CD14-positive monocyte (primary cell): ENCODE measurements at regions not wholly inside any gene's neighbourhood (a gene's known extent, or its start where the extent isn't known, plus 50 kb on each side); places are given as distances from the start of the nearest gene placed in this dataset.

Experiments
- DNase-seq, 3 donors: peaks; one replicate each; pipeline ENCODE4 v3.0.0-alpha.2; 2011 to 2022
- H2AFZ ChIP-seq: 2 replicates; pipeline ENCODE4 v1.6.0; 2012; ENCODE audit warnings: mild to moderate bottlenecking, low read depth, low read length, inconsistent platforms; ENCODE audit not compliant: insufficient read depth, poor library complexity, severe bottlenecking
- H3K27ac ChIP-seq, 2 donors: 1 replicate in 1 of 2; 2 replicates in 1 of 2; pipeline ENCODE4 v1.5.1; 2012 to 2013; ENCODE audit warnings: low read length in 2 of 2, control low read depth in 1 of 2, inconsistent platforms in 1 of 2, low read depth in 1 of 2, mild to moderate bottlenecking in 1 of 2
- H3K27me3 ChIP-seq, 2 donors: one replicate each; pipeline versions ENCODE4 v1.6.0 to v1.6.1; 2011 to 2013; ENCODE audit warnings: low read length in 2 of 2; ENCODE audit not compliant: control insufficient read depth in 2 of 2, insufficient read depth in 2 of 2
- H3K36me3 ChIP-seq, 2 donors: replicated peaks in 1 of 2; 1 replicate in 1 of 2; 2 replicates in 1 of 2; pipeline versions ENCODE4 v1.5.1 to v1.6.1; 2012 to 2013; ENCODE audit warnings: low read length in 2 of 2, control low read depth in 1 of 2, inconsistent platforms in 1 of 2, mild to moderate bottlenecking in 1 of 2; ENCODE audit not compliant: insufficient read depth in 2 of 2, control insufficient read depth in 1 of 2
- H3K4me1 ChIP-seq, 2 donors: 1 replicate in 1 of 2; 2 replicates in 1 of 2; pipeline versions ENCODE4 v1.5.1 to v1.6.1; 2012 to 2013; ENCODE audit warnings: low read length in 2 of 2, control low read depth in 1 of 2, inconsistent platforms in 1 of 2, mild to moderate bottlenecking in 1 of 2, moderate library complexity in 1 of 2; ENCODE audit not compliant: insufficient read depth in 2 of 2, control insufficient read depth in 1 of 2
- H3K4me2 ChIP-seq: replicated peaks from 2 replicates; pipeline ENCODE3; 2012; ENCODE audit warnings: low read length, moderate library complexity, mild to moderate bottlenecking; ENCODE audit not compliant: poor library complexity, severe bottlenecking; ENCODE audit errors: extremely low read depth
- H3K4me3 ChIP-seq, 3 experiments: fragments of 200-600 bp in 1 of 3; sonication (generic) in 1 of 3; replicated peaks in 1 of 3; 1 replicate in 2 of 3; 2 replicates in 1 of 3; pipeline ENCODE4 v1.5.1; 2011 to 2013; ENCODE audit warnings: low read length in 3 of 3, mild to moderate bottlenecking in 3 of 3, control low read depth in 2 of 3, low read depth in 2 of 3, inconsistent platforms in 1 of 3, moderate library complexity in 1 of 3
- H3K79me2 ChIP-seq: 2 replicates; pipeline ENCODE4 v1.6.0; 2012; ENCODE audit warnings: mild to moderate bottlenecking, control low read depth, inconsistent platforms, low read length, moderate library complexity; ENCODE audit not compliant: insufficient read depth
- H3K9ac ChIP-seq: 2 replicates; pipeline ENCODE4 v1.6.0; 2017; ENCODE audit warnings: low read length, mild to moderate bottlenecking; ENCODE audit not compliant: insufficient read depth, poor library complexity, severe bottlenecking
- H3K9me3 ChIP-seq, 2 donors: replicated peaks in 1 of 2; 1 replicate in 1 of 2; 2 replicates in 1 of 2; pipeline versions ENCODE4 v1.5.1 to v1.6.1; 2012 to 2013; ENCODE audit warnings: low read length in 2 of 2, control low read depth in 1 of 2; ENCODE audit not compliant: control insufficient read depth in 1 of 2, insufficient read depth in 1 of 2
- H4K20me1 ChIP-seq: 2 replicates; pipeline ENCODE4 v1.6.0; 2012; ENCODE audit warnings: mild to moderate bottlenecking, low read length, control low read depth, moderate library complexity; ENCODE audit not compliant: insufficient read depth
- H3K27ac Mint-ChIP-seq, 7 donors: one replicate each; pipeline ENCODE4 v1.8.0; 2020; ENCODE audit warnings: mild to moderate bottlenecking in 7 of 7, mixed read lengths in 7 of 7, moderate library complexity in 6 of 7, inconsistent platforms in 2 of 7
- H3K27me3 Mint-ChIP-seq, 3 donors: one replicate each; pipeline ENCODE4 v1.8.0; 2021 to 2022; ENCODE audit warnings: low read depth in 3 of 3, mild to moderate bottlenecking in 3 of 3, mixed read lengths in 3 of 3, moderate library complexity in 3 of 3, inconsistent platforms in 1 of 3
- H3K36me3 Mint-ChIP-seq, 2 donors: one replicate each; pipeline ENCODE4 v1.8.0; 2020; ENCODE audit warnings: mixed read lengths in 2 of 2, inconsistent platforms in 1 of 2, mild to moderate bottlenecking in 1 of 2
- H3K4me1 Mint-ChIP-seq: one replicate; pipeline ENCODE4 v1.8.0; 2020; ENCODE audit warnings: mild to moderate bottlenecking, mixed read lengths
- H3K4me3 Mint-ChIP-seq, 2 donors: one replicate each; pipeline ENCODE4 v1.8.0; 2020; ENCODE audit warnings: mild to moderate bottlenecking in 2 of 2, mixed read lengths in 2 of 2, moderate library complexity in 1 of 2
- H3K9me3 Mint-ChIP-seq, 7 donors: one replicate each; pipeline ENCODE4 v1.8.0; 2020 to 2022; ENCODE audit warnings: mixed read lengths in 7 of 7, mild to moderate bottlenecking in 6 of 7, moderate library complexity in 6 of 7, inconsistent platforms in 2 of 7
- CTCF ChIP-seq: fragments of 200-600 bp; IDR thresholded peaks from one replicate; pipeline ENCODE4 v1.8.0; 2022; ENCODE audit warnings: antibody characterized with exemption, mild to moderate bottlenecking
- WGBS: methylation state at CpG from one replicate; pipeline ENCODE4 v1.1.5; 2013; ENCODE audit warnings: missing lambda C conversion rate; ENCODE audit not compliant: insufficient coverage; 5-methylcytosine and 5-hydroxymethylcytosine counted together
- intact Hi-C, 2 donors: fragments of 100-400 bp; cut with micrococcal nuclease; formaldehyde crosslinking; loops; one replicate each; pipeline versions ENCODE4 v1.15.0 to v1.15.1; 2023

GRCh38 chrX:1099146-1099770 lies 113.2 kb downstream of the CRLF2 start:
- no peaks in the 10 kb centered on the region for H3K36me3 Mint-ChIP-seq
- Histone ChIP-seq H3K79me2 (no peaks in the 10 kb centered on the region), H3K4me3 (no peak overlapping the region), H3K4me1 (no peaks in the 10 kb centered on the region), H3K27ac (no peak overlapping the region), H2AFZ (no peak overlapping the region), H3K36me3 (no peaks in the 10 kb centered on the region), H3K9ac (no peak overlapping the region), H4K20me1 (no peaks in the 10 kb centered on the region), H3K9me3 (peaks cover 9 to 16% of the 10 kb centered on the region in 2 donors), H3K27me3 (no peaks in the 10 kb centered on the region), H3K4me2 (no peak overlapping the region)
- peaks cover 7 to 20% (median 13%) of the 10 kb centered on the region in 7 donors for H3K9me3 Mint-ChIP-seq
- WGBS, result 89% methylated on average over 5 of the region's 9 CpGs
- no peak overlapping the region for H3K4me3 Mint-ChIP-seq
- no peak for DNase-seq
- H3K27me3 Mint-ChIP-seq, result peaks cover 4 to 21% (median 14%) of the 10 kb centered on the region in 3 donors
- intact Hi-C loops, result no loop called here
- no peak for TF ChIP-seq CTCF
- H3K27ac Mint-ChIP-seq, result no peak overlapping the region
- H3K4me1 Mint-ChIP-seq, result no peaks in the 10 kb centered on the region

DNA sequence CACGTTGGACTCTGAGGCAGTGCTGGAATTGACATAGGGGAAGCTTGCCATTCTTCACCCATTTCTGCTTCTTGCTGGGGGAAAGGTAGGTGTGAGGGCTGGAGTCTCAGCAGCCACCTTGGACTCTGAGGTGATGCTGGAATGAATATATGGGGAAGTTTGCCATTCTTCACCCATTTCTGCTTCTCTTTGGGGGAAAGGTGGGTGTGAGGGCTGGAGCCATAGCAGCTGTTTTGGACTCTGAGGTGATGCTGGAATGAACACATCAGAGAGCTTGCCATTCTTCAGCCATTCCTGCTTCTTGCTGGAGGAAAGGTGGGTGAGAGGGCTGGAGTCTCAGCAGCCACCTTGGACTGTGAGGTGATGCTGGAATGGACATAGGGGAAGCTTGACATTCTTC lies 115.1 kb downstream of the CRLF2 start:
- no peak for TF ChIP-seq CTCF
- peaks cover 3% of the 10 kb centered on the region for H3K4me1 Mint-ChIP-seq
- peaks cover 7 to 20% (median 13%) of the 10 kb centered on the region in 7 donors for H3K9me3 Mint-ChIP-seq
- no peak overlapping the region for H3K9ac ChIP-seq
- intact Hi-C loops, result no loop called here
- DNase-seq, result no peak
- no peaks in the 10 kb centered on the region for H3K36me3 Mint-ChIP-seq
- H3K27ac Mint-ChIP-seq, result no peak overlapping the region
- H3K27me3 Mint-ChIP-seq, result peaks cover 8 to 20% (median 16%) of the 10 kb centered on the region in 3 donors
- H3K4me3 ChIP-seq, result no peak overlapping the region
- no peaks in the 10 kb centered on the region for H3K79me2 ChIP-seq
- no peak overlapping the region for H3K4me2 ChIP-seq
- no peak overlapping the region for H3K27ac ChIP-seq
- H4K20me1 ChIP-seq, result no peaks in the 10 kb centered on the region
- no peaks in the 10 kb centered on the region for H3K27me3 ChIP-seq
- no peak overlapping the region for H3K4me3 Mint-ChIP-seq
- peaks cover 9 to 16% of the 10 kb centered on the region in 2 donors for H3K9me3 ChIP-seq
- H3K4me1 ChIP-seq, result no peaks in the 10 kb centered on the region
- no peak overlapping the region for H2AFZ ChIP-seq
- WGBS, result 100% methylated on average over 1 of the region's 1 CpG
- no peaks in the 10 kb centered on the region for H3K36me3 ChIP-seq
